ENCODE measurements at regions not wholly inside any gene's neighbourhood (a gene's known extent, or its start where the extent isn't known, plus 50 kb on each side); places are given as distances from the start of the nearest gene placed in this dataset.
"Not testable (repeated sequence)": the region's sequence is repeated elsewhere in the genome, so short reads cannot be mapped to it uniquely, and the experiment has no call there.

DNA sequence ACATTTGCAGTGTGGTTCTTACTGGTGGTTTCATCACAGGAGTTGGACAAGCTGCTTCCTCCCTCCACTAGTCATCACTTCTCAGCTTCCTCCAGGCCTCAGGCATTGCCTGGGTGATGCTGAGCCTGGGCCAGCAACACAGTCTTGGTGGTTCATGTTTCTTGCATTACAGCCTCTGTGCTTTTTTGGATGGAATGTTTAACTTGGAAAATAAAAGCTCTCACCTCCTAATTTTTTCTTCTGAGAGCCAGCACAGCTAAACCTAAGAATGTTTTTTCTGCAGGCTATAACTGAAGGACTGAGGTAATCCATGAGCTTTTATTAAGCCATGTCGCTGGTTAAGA is 66.1 kb upstream of the RHOU start:
- no peak for DNase-seq

DNA sequence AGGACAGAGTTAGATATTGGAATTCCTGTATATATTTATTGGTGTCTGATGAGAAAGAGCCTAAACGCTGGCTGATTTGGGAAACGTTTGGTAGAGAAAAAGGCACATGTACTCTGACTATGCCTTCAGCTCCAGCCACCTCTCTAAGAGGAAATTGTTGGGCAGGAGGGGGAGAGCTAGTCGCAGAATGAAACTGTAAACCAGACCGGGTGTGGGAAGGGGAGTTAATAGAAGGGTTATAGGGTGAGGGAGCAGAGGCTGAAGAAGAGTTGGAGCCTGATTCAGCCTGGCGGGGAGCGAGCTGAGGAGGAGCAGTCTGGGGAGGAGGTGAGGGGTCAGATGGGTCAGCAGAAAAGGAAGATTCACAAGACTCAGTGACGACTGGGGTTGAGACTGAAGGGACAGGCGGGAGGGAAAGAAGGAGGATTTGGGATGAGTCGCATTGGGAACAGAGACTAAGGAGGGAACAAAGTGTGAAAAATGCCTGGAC is 54.2 kb upstream of the RHOU start:
- DNase-seq, result not testable (repeated sequence)

DNA sequence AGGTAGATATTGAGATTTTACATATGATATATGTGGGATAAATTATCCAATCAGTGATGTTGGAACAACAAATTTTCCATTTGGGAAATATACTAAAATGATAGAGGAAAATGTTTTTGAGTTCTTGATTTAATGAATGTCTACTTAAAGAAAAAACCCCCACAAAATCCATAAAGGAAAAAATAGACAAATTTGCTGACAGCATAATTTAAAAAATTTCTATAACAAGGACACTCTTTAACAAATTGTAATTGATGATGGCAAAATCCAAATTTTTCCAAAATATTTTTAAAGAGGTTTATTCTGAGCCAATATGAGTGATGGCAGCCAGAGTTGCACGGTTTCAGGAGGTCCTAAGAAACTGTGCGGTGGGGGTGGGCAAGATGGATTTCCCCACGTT is 51.9 kb upstream of the RHOU start:
- no peak for DNase-seq

DNA sequence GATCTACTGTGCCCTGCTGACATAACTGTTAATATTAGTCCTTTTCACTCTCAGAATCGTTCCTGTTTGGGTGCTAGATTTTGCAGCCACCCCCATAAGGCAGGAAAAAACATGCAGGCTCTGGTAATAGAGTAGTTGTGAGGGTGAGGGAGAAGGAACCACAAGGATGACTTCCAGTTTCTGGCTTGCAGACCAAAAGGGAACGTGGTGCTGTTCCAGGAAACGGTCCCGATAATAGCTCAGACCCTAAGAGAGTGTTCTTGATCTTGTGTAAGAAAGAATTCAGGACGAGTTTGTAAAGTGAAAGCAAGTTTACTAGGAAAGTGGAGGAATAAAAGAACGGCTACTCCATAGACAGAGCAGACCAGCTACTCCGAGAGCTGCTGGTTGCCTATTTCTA is 50.7 kb upstream of the RHOU start:
- no peak for DNase-seq

DNA sequence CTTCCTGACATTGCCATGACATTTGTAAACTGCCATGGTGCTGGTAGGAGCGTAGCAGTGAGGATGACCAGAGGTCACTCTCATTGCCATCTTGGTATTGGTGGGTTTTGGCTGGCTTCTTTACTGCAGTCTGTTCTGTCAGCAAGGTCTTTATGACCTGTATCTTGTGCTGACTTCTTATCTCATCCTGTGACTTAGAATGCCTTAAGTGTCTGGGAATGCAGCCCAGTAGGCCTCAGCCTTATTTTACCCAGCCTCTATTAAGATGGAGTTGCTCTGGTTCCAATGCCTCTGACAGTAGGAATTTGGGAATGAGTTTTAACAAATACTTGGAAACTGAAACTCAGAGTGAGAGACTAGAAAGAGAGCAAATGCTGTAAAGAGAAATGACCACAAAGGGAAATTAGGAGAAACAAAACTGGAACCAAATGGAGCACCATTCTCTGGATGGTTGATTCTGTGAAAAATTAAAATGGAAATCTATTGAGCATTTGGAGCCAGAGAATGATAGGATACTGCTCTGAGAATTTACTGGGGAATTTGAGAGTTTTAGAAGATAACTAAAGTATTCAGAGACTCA is 50.1 kb upstream of the RHOU start:
- DNase-seq, result no peak
